MM.1S (cell line): ENCODE measurements at regions not wholly inside any gene's neighbourhood (a gene's known extent, or its start where the extent isn't known, plus 50 kb on each side); places are given as distances from the start of the nearest gene placed in this dataset.

Experiments used
- DNase-seq: peaks from one replicate; pipeline ENCODE4 v3.0.0-alpha.2; 2015
- H2AFZ ChIP-seq: fragments of 300-600 bp; sonication (generic); 2 replicates; pipeline ENCODE4 v1.6.0; 2016; ENCODE audit warnings: antibody characterized with exemption, low read length
- H3F3A ChIP-seq: fragments of 300-600 bp; sonication (generic); 2 replicates; pipeline ENCODE4 v1.6.1; 2016; ENCODE audit warnings: mild to moderate bottlenecking, antibody characterized with exemption, low read length, moderate library complexity, mixed read lengths; ENCODE audit not compliant: insufficient read depth
- H3K27ac ChIP-seq: fragments of 300-600 bp; sonication (generic); 2 replicates; pipeline ENCODE4 v1.5.1; 2016; ENCODE audit warnings: mild to moderate bottlenecking, low read length
- H3K27me3 ChIP-seq: fragments of 300-600 bp; sonication (generic); replicated peaks from 2 replicates; pipeline ENCODE4 v1.6.0; 2016; ENCODE audit warnings: low read length; ENCODE audit not compliant: insufficient read depth
- H3K36me3 ChIP-seq: fragments of 300-600 bp; sonication (generic); replicated peaks from 2 replicates; pipeline ENCODE4 v1.6.1; 2016; ENCODE audit warnings: mild to moderate bottlenecking, low read length, mixed read lengths; ENCODE audit not compliant: insufficient read depth
- H3K4me1 ChIP-seq: fragments of 300-600 bp; sonication (generic); 2 replicates; pipeline ENCODE4 v1.6.1; 2016; ENCODE audit warnings: low read length, mixed read lengths
- H3K4me2 ChIP-seq: fragments of 300-600 bp; sonication (generic); 2 replicates; pipeline ENCODE4 v1.6.0; 2016; ENCODE audit warnings: low read depth, low read length
- H3K4me3 ChIP-seq: fragments of 300-600 bp; sonication (generic); 2 replicates; pipeline ENCODE4 v1.5.1; 2016; ENCODE audit warnings: low read length, mixed read lengths
- H3K79me2 ChIP-seq: fragments of 300-600 bp; sonication (generic); 2 replicates; pipeline ENCODE4 v1.6.1; 2016; ENCODE audit warnings: mixed run types, low read length, mixed read lengths
- H3K9ac ChIP-seq: fragments of 300-600 bp; sonication (generic); 2 replicates; pipeline ENCODE4 v1.6.1; 2016; ENCODE audit warnings: low read length, mixed read lengths
- H3K9me2 ChIP-seq: fragments of 300-600 bp; sonication (generic); replicated peaks from 2 replicates; pipeline ENCODE4 v1.6.1; 2016; ENCODE audit warnings: mild to moderate bottlenecking, low read length, mixed read lengths; ENCODE audit not compliant: insufficient read depth
- H3K9me3 ChIP-seq: fragments of 300-600 bp; sonication (generic); replicated peaks from 2 replicates; pipeline ENCODE4 v1.6.1; 2016; ENCODE audit warnings: mild to moderate bottlenecking, low read length, mixed read lengths; ENCODE audit not compliant: insufficient read depth
- H4K20me1 ChIP-seq: fragments of 300-600 bp; sonication (generic); 2 replicates; pipeline ENCODE4 v1.6.1; 2016; ENCODE audit warnings: mild to moderate bottlenecking, low read length, moderate library complexity, mixed read lengths; ENCODE audit not compliant: insufficient read depth
- CTCF ChIP-seq: fragments of 300-600 bp; sonication (generic); IDR thresholded peaks from 2 replicates; pipeline ENCODE4 v1.5.1; 2016; ENCODE audit warnings: antibody characterized with exemption, low read length, mixed read lengths
- EZH2 ChIP-seq: fragments of 300-600 bp; sonication (generic); optimal IDR thresholded peaks from 2 replicates; pipeline ENCODE3; 2017; ENCODE audit warnings: low read depth, mild to moderate bottlenecking, antibody characterized with exemption, low read length, mixed read lengths
- EZH2phosphoT487 ChIP-seq: fragments of 300-600 bp; sonication (generic); IDR thresholded peaks from 2 replicates; pipeline ENCODE4 v1.6.1; 2018; ENCODE audit warnings: antibody characterized with exemption, low read length

GRCh38 chr16:52254746-52255145, 292.2 kb downstream of the TOX3 start:
- Histone ChIP-seq H3K27me3 (no peaks in the 10 kb centered on the region), H3K36me3 (no peaks in the 10 kb centered on the region), H3F3A (no peaks in the 10 kb centered on the region), H3K4me3 (no peak overlapping the region), H3K27ac (no peak overlapping the region), H3K79me2 (no peaks in the 10 kb centered on the region), H3K4me1 (no peaks in the 10 kb centered on the region), H3K9me2 (no peaks in the 10 kb centered on the region), H3K4me2 (no peak overlapping the region), H3K9ac (no peak overlapping the region), H3K9me3 (no peaks in the 10 kb centered on the region), H4K20me1 (no peaks in the 10 kb centered on the region), H2AFZ (no peak overlapping the region)
- TF ChIP-seq EZH2: no peak
- no peak for TF ChIP-seq CTCF
- no peak for TF ChIP-seq EZH2phosphoT487
- DNase-seq: no peak

- Histone ChIP-seq H3K4me3 (no peak overlapping the region), H3F3A (no peaks in the 10 kb centered on the region), H3K4me2 (no peak overlapping the region), H3K27ac (no peak overlapping the region), H3K9me3 (no peaks in the 10 kb centered on the region), H3K79me2 (no peaks in the 10 kb centered on the region), H2AFZ (no peak overlapping the region), H4K20me1 (no peaks in the 10 kb centered on the region), H3K27me3 (no peaks in the 10 kb centered on the region), H3K36me3 (no peaks in the 10 kb centered on the region), H3K9me2 (no peaks in the 10 kb centered on the region), H3K9ac (no peak overlapping the region), H3K4me1 (no peaks in the 10 kb centered on the region)
- no peak for TF ChIP-seq EZH2phosphoT487
- no peak for TF ChIP-seq CTCF
- TF ChIP-seq EZH2: no peak
- no peak for DNase-seq
Measured at GRCh38 chr16:52252680-52253079, 294.3 kb downstream of the TOX3 start.

- no peak overlapping the region for H3K27ac ChIP-seq
- no peak for DNase-seq
Measured at GRCh38 chr16:52251495-52251894, 295.4 kb downstream of the TOX3 start.

More at GRCh38 chr16:52251495-52251894, 295.4 kb downstream of the TOX3 start:
- no peaks in the 10 kb centered on the region for H3K27me3 ChIP-seq
- TF ChIP-seq EZH2phosphoT487 (no peak), CTCF (no peak), EZH2 (no peak)
- H3K4me3 ChIP-seq: no peak overlapping the region
- H3K4me2 ChIP-seq: no peak overlapping the region
- no peaks in the 10 kb centered on the region for H3F3A ChIP-seq
- no peak overlapping the region for H3K9ac ChIP-seq
- no peaks in the 10 kb centered on the region for H3K79me2 ChIP-seq
- no peaks in the 10 kb centered on the region for H4K20me1 ChIP-seq
- H3K4me1 ChIP-seq: no peaks in the 10 kb centered on the region
- H3K36me3 ChIP-seq: no peaks in the 10 kb centered on the region
- H3K9me2 ChIP-seq: no peaks in the 10 kb centered on the region
- H3K9me3 ChIP-seq: no peaks in the 10 kb centered on the region
- H2AFZ ChIP-seq: no peak overlapping the region
